HepG2 (cell line): ENCODE measurements at regions not wholly inside any gene's neighbourhood (a gene's known extent, or its start where the extent isn't known, plus 50 kb on each side); places are given as distances from the start of the nearest gene placed in this dataset.

Experiments
- ATAC-seq: fragments of 200-7000 bp; cut with Tn5 transposase; 3 replicates; pipeline ENCODE4 v1.9.1; 2020; ENCODE audit warnings: mild to moderate bottlenecking, moderate library complexity
- BruUV-seq: library from RNA; stranded (reverse); fragments of 400-500 nt; replicated peaks from 2 replicates; lab custom pipeline; 2021; lab: Mats Ljungman, UMichigan
- CTCF ChIA-PET: fragments of 300-600 bp; formaldehyde crosslinking; extraction: SDS; loops from one replicate; lab custom pipeline; 2021; ENCODE audit warnings: low total read pairs, inconsistent platforms, low intra/inter-chr PET ratio; lab: Yijun Ruan, JAX
- POLR2A ChIA-PET: fragments of 350-600 bp; sonication (Branson Sonifier 250); formaldehyde crosslinking; loops from one replicate; lab custom pipeline; 2020; ENCODE audit warnings: antibody characterized with exemption, inconsistent platforms; lab: Yijun Ruan, JAX
- DNase-seq: peaks from one replicate; pipeline ENCODE4 v3.0.0-alpha.2; 2015; ENCODE audit warnings: low spot score
- FAIRE-seq: peaks from 3 replicates; lab custom pipeline; 2011; peaks lifted over from hg19 to GRCh38; lab: Jason Lieb, UNC
- H2AFZ ChIP-seq: one replicate; pipeline ENCODE4 v1.6.1; 2011; ENCODE audit warnings: low read length, inconsistent platforms
- H3K27ac ChIP-seq: fragments of 300-600 bp; 3 replicates; pipeline ENCODE4 v1.8.0; 2011; ENCODE audit warnings: mixed run types, mild to moderate bottlenecking, mixed read lengths, low read length, inconsistent platforms; ENCODE audit not compliant: insufficient read depth; ENCODE audit errors: extremely low read length
- H3K27me3 ChIP-seq, 2 experiments: fragments of 200-600 bp in 1 of 2; 2 replicates in 1 of 2; 3 replicates in 1 of 2; pipeline versions ENCODE4 v1.6.0 to v1.8.0; 2011; ENCODE audit warnings: low read length in 2 of 2, mild to moderate bottlenecking in 2 of 2, moderate library complexity in 2 of 2, inconsistent platforms in 1 of 2; ENCODE audit not compliant: insufficient read depth in 2 of 2, control insufficient read depth in 1 of 2
- H3K36me3 ChIP-seq, 2 experiments: fragments of 200-600 bp in 1 of 2; replicated peaks in 1 of 2; 2 replicates in 1 of 2; 3 replicates in 1 of 2; pipeline versions ENCODE4 v1.5.1 to v1.8.0; 2011; ENCODE audit warnings: low read length in 2 of 2, inconsistent platforms in 1 of 2; ENCODE audit not compliant: insufficient read depth in 2 of 2, control insufficient read depth in 1 of 2
- H3K4me1 ChIP-seq: 2 replicates; pipeline ENCODE4 v1.5.1; 2012; ENCODE audit warnings: low read length, inconsistent platforms; ENCODE audit not compliant: insufficient read depth
- H3K4me2 ChIP-seq: 2 replicates; pipeline ENCODE4 v1.6.0; 2011; ENCODE audit warnings: low read depth, low read length, inconsistent platforms
- H3K4me3 ChIP-seq, 3 experiments: fragments of 200-600 bp in 1 of 3; sonication (generic), shearing (Covaris generic) in 1 of 3; replicated peaks in 1 of 3; 2 replicates each; pipeline ENCODE4 v1.5.1; 2011 to 2016; ENCODE audit warnings: low read length in 3 of 3, inconsistent platforms in 2 of 3, low read depth in 2 of 3, mild to moderate bottlenecking in 2 of 3, control low read depth in 1 of 3, mixed read lengths in 1 of 3; ENCODE audit not compliant: insufficient read depth in 1 of 3
- H3K79me2 ChIP-seq: one replicate; pipeline ENCODE4 v1.6.1; 2011; ENCODE audit warnings: low read length, inconsistent platforms; ENCODE audit not compliant: insufficient read depth
- H3K9ac ChIP-seq: 2 replicates; pipeline ENCODE4 v1.6.0; 2011; ENCODE audit warnings: mild to moderate bottlenecking, low read depth, low read length, inconsistent platforms; ENCODE audit not compliant: insufficient read depth
- H3K9me3 ChIP-seq: 2 replicates; pipeline ENCODE4 v1.5.1; 2012; ENCODE audit warnings: mild to moderate bottlenecking, low read length
- H4K20me1 ChIP-seq: 2 replicates; pipeline ENCODE4 v1.6.0; 2011; ENCODE audit warnings: inconsistent platforms, mild to moderate bottlenecking, low read length, moderate library complexity; ENCODE audit not compliant: insufficient read depth
- ATF1 ChIP-seq: IDR thresholded peaks from 2 replicates; pipeline ENCODE4 v1.6.1; 2016; ENCODE audit warnings: mild to moderate bottlenecking, control low read depth
- ATF3 ChIP-seq: sonication (generic); formaldehyde crosslinking; IDR thresholded peaks from 2 replicates; pipeline ENCODE4 v1.4.0; 2020; ENCODE audit warnings: missing genetic modification reagents
- CERS6 ChIP-seq: sonication (generic); formaldehyde crosslinking; IDR thresholded peaks from 2 replicates; pipeline ENCODE4 v1.5.0; 2020; ENCODE audit warnings: missing genetic modification reagents
- ELK4 ChIP-seq: sonication (generic); formaldehyde crosslinking; IDR thresholded peaks from 2 replicates; pipeline ENCODE4 v1.9.0; 2021; ENCODE audit warnings: missing genetic modification reagents, borderline replicate concordance
- IRF9 ChIP-seq: sonication (generic); formaldehyde crosslinking; IDR thresholded peaks from 2 replicates; pipeline ENCODE4 v1.8.0; 2022; ENCODE audit warnings: missing genetic modification reagents, mild to moderate bottlenecking, borderline replicate concordance
- IRX3 ChIP-seq: sonication (generic); formaldehyde crosslinking; IDR thresholded peaks from 2 replicates; pipeline ENCODE4 v1.8.1; 2023; ENCODE audit warnings: mild to moderate bottlenecking, low read depth, missing genetic modification reagents, borderline replicate concordance
- POLR2A ChIP-seq, 2 experiments: IDR thresholded peaks; 2 replicates each; pipeline ENCODE4 v1.6.1; 2011; ENCODE audit warnings: low read depth in 2 of 2, low read length in 2 of 2, mild to moderate bottlenecking in 1 of 2, moderate library complexity in 1 of 2; ENCODE audit not compliant: insufficient read depth in 1 of 2
- PPARG ChIP-seq: conservative IDR thresholded peaks from 2 replicates; pipeline ENCODE4 v1.6.1; 2016; ENCODE audit warnings: missing biosample characterization, missing genetic modification reagents
- PRMT3 ChIP-seq: sonication (generic); formaldehyde crosslinking; IDR thresholded peaks from 2 replicates; pipeline ENCODE4 v1.8.1; 2022; ENCODE audit warnings: low read depth, mild to moderate bottlenecking, moderate library complexity, missing genetic modification reagents, borderline replicate concordance
- ZBTB37 ChIP-seq: sonication (generic); formaldehyde crosslinking; IDR thresholded peaks from 2 replicates; pipeline ENCODE4 v1.4.0; 2020; ENCODE audit warnings: mild to moderate bottlenecking, missing genetic modification reagents
- ZNF101 ChIP-seq: sonication (generic); formaldehyde crosslinking; IDR thresholded peaks from 2 replicates; pipeline ENCODE4 v1.4.0; 2020; ENCODE audit warnings: mild to moderate bottlenecking, low read depth, missing genetic modification reagents, borderline replicate concordance
- ZNF121 ChIP-seq: sonication (generic); formaldehyde crosslinking; IDR thresholded peaks from 2 replicates; pipeline ENCODE4 v1.5.0; 2020; ENCODE audit warnings: mild to moderate bottlenecking, missing genetic modification reagents
- ZNF280D ChIP-seq: sonication (generic); formaldehyde crosslinking; IDR thresholded peaks from 2 replicates; pipeline ENCODE4 v1.5.1; 2020; ENCODE audit warnings: mild to moderate bottlenecking, missing genetic modification reagents
- ZNF331 ChIP-seq: sonication (generic); formaldehyde crosslinking; IDR thresholded peaks from 2 replicates; pipeline ENCODE4 v1.4.0; 2020; ENCODE audit warnings: missing genetic modification reagents
- ZNF513 ChIP-seq: sonication (generic); formaldehyde crosslinking; conservative IDR thresholded peaks from 2 replicates; pipeline ENCODE4 v1.5.0; 2020; ENCODE audit warnings: missing genetic modification reagents
- WGBS: methylation state at CpG from one replicate; pipeline ENCODE4 v1.1.6; 2017; ENCODE audit warnings: low lambda C conversion rate; 5-methylcytosine and 5-hydroxymethylcytosine counted together
- in situ Hi-C: cut with HindIII; loops from 2 replicates; pipeline ENCODE4 v1.10.0; 2017; ENCODE audit warnings: low pct_unique_long_range_greater_than_20kb; ENCODE audit not compliant: extremely low pct_ligation_motif_present
- intact Hi-C: fragments of 100-400 bp; cut with micrococcal nuclease; formaldehyde crosslinking; loops from one replicate; pipeline ENCODE4 v1.10.0; 2022; ENCODE audit not compliant: unreplicated experiment

GRCh38 chr1:102782144-102782543 lies 326.2 kb downstream of the COL11A1 start (continued):
- TF ChIP-seq ZNF280D (CRISPR knock-in tag) = no peak
- no peak for TF ChIP-seq CERS6 (CRISPR knock-in tag)
- TF ChIP-seq IRX3 = no peak
- no peak for TF ChIP-seq PRMT3 (CRISPR knock-in tag)
- no peak for TF ChIP-seq PPARG
- no peak for TF ChIP-seq ZNF101 (CRISPR knock-in tag)

- 11% methylated on average over 1 of the region's 1 CpG for WGBS
- ATAC-seq (no peak), FAIRE-seq (no peak), DNase-seq (no peak)
- in situ Hi-C loops (no loop called here), intact Hi-C loops (no loop called here)
- no peak overlapping the region for H3K4me2 ChIP-seq
- H3K27ac ChIP-seq = no peak overlapping the region
- ChIA-PET POLR2A (no interaction called here), CTCF (no interaction called here)
- no peaks in the 10 kb centered on the region for H3K79me2 ChIP-seq
- H3K4me3 ChIP-seq = no peak overlapping the region
- H3K36me3 ChIP-seq = no peaks in the 10 kb centered on the region
- BruUV-seq = no TSS peak
- no peaks in the 10 kb centered on the region for H3K4me1 ChIP-seq
- H3K9ac ChIP-seq = no peak overlapping the region
- no peaks in the 10 kb centered on the region for H3K9me3 ChIP-seq
- no peaks in the 10 kb centered on the region for H4K20me1 ChIP-seq
- no peaks in the 10 kb centered on the region for H3K27me3 ChIP-seq
- no peak overlapping the region for H2AFZ ChIP-seq
- no peak for TF ChIP-seq ATF3
- TF ChIP-seq ZNF331 = no peak
- TF ChIP-seq POLR2A (IDR thresholded peaks at IDR 0.05; ENCODE audit: insufficient read depth in 1 of 2, low read depth in 2 of 2, low read length in 2 of 2) = no peak
- no peak for TF ChIP-seq ZNF513 (CRISPR knock-in tag)
- TF ChIP-seq IRF9 (CRISPR knock-in tag) = no peak
- TF ChIP-seq ZBTB37 (CRISPR knock-in tag) = no peak
- TF ChIP-seq ZNF121 (CRISPR knock-in tag) = no peak
- no peak for TF ChIP-seq ATF1 (CRISPR knock-in tag)
- TF ChIP-seq ELK4 = no peak
Observed at GRCh38 chr1:102776071-102776470, 332.3 kb downstream of the COL11A1 start.
